Activated CD4-positive, alpha-beta T cell treated with anti-CD3 and anti-CD28 coated beads, Interleukin-2, amount 50 U/mL, for 4 hours (primary cell): ENCODE measurements at regions not wholly inside any gene's neighbourhood (a gene's known extent, or its start where the extent isn't known, plus 50 kb on each side); places are given as distances from the start of the nearest gene placed in this dataset.

Experiments used
- DNase-seq, 2 experiments: peaks; one replicate each; pipeline ENCODE4 v3.0.0-alpha.2; 2020

DNA sequence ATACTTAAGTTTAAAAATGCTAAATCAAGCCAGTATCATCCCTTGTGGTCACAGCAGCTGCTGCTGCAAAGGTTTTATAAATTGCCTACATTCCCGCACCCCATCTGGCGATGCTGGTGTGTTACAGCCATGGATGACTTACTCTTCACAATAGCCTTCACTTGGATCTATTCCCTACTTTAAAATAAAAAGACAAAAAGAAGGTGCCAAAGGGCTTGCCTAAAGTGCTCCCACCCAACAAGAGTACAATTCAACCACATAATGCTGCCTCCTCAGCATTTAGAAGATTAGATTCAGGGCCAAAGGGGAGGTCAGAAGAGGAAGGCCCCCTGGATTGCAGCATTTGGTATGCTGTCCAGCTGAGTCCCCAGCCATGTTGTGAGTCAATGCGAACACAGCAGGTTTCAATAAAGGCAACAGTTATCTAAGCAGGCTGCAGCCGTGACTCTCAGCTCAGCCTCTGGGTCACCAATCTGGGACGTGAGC is 176.1 kb downstream of the DAD1 start:
- no peak for DNase-seq

DNA sequence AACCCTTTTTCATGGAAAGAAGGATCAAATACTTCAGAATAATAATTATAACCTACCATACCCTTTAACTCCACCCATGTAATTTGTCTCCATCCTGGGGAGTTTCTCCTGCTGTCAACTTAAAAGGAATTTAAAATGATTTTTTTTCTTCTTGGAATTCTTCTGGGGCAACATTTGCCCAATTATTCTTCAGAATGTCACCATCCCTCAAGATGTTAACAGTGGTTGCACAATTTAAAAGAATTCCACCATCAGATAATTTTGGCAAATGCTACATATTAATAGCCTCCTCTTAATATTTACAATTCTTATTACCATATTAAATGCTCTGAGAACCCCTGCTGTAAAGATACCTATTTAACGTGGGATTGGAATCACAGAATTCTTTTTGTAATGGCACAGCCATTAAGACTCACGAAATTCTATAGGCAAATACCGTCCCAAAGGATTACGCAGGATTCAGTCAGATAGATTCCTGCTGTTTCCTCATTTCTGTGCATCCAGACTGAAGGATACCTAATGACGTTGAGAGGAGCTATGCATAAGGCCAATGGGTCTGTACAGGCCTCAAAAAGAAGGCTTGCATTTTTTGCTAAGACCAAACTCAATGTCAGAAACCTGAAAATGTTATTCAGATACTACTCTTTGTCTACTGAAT is 177.5 kb downstream of the DAD1 start:
- DNase-seq: no peak

DNA sequence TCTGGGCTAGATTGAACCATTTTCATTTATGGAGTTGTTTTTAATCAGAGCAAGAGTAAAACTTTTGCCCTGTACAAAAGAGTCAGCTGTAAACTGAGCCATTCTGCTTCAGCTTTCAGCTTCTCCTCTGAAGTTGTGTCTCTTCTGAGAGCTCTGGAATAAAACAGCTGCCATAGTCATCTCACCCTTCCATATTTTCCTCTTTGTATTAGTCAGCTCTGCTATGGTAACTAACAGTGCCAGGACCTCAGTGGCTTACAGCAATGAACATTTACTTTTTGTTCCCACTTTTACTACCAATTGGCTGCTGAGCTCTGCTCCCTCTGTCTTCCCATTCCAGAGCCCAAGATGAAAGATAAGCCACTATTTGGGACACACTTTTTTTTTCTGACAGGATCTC is 178.5 kb downstream of the DAD1 start:
- DNase-seq: no peak

DNA sequence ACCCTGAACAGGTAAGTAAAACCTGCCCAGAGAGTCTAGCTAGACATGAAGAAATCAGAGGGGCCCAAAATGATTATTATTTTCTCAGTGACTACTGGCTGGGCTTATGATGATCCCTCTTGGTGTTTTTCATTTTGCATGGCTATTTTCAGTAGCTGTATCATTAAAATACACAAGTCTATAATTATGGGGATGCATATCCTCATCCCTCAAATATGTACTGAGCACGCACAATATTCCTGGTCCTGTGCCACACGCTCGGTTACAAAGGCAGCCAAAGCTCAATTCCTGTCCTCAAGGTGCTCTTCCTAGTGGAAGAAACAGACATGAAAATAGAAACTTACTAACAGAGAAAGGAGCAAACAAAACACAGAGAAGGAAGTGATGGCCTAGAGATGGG is 180.0 kb downstream of the DAD1 start:
- DNase-seq: no peak

DNA sequence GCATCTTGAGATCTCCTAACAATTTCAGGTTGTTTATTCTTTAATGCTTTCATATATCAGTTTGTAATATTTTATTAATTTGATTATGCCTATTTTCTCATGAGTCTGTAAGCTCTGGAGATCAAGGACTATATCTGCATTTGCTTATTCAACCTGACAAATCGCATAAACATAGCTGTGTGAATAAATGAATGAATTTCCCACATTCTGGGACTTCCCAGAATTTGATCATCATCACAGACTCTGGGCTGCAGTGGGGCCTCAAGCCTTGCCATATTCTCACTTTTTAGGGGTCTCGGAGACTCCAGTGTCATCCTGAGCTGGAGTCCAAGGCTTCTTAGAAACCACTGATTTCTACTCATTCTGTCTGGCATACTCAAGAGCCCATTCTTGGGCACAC is 180.5 kb downstream of the DAD1 start:
- no peak for DNase-seq

DNA sequence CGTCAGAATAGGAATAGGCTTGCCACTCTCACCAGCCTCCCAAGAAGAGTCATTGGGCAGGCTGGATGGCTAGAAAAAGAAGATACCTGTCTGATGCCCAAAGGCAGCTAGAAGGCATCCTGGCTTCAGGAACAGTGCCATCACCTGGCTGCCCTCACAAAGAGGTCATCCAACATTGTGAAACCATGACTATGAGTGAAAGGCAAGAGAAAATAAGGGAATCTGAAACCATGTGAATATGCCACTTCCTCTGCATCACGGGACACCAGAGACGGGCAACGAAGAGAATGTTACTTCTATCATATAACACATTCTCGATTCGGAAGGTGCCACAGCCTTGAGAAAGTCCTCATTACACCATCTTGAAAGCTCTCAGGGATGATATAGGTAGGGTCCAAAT is 182.0 kb downstream of the DAD1 start:
- no peak for DNase-seq

DNA sequence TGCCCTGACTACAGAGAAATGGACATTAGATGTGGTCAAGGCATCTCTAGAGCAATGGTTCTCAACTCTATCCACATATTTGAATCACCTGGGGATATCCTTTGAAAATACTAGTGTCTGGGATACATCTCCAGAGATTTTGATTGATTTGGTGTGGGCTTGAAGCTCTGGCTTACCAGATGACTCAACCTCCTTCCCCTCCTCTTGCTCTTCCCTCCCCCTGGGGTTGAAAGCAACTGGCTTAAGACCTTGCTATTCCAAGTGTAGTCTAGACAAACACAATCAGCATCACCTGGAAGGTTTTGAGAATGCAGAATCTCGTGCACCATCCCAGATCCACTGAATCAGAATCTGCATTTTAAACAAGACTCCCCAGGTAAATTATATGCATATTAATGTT is 183.8 kb downstream of the DAD1 start:
- no peak for DNase-seq

DNA sequence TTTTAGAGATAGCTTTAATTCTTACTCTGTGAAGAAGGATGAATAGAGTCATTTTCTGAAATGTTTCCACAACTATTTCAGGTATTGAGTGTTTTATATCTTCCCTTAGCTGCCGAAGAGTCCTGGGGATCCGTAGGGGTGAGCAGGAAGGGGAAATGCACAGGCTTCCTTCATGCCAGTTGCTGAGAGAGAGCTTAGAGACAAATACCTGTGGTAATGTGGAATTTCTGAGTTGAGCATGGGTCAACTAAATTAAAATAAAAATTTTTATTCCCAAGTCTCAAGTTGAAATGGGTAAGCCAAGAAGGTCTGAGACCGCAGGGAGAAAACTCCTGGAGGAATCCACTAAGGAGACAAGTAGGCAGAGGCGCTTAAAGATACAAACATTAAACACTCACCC is 185.7 kb downstream of the DAD1 start:
- DNase-seq: no peak

DNA sequence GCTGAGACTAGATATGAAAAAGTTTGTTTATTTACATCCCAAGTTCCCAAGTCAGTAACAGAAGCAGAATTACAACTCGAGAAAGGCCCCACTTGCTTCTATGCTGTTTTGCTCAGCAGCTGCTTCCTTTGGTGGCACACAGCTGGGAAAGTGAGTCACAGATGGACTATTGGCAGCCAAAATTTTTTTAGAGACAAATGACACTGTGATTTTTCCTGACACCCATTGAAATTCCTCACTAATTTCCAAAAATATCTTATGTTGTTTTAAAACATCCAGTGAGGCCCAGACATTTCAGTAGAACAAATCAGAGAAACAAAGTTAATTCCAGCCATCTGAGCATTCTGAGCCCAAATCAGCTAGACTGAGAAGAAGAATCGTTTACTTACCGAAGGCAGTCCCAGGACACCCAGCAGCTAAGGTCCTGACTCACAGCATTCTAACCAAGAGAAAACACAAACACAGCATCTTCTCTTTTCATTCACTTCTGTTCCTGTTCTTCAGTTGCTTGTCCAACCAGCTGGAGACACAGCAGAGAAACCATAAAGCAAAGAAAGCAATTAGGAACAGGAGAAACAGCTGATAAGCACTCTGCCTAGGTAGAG is 188.3 kb downstream of the DAD1 start:
- DNase-seq: no peak

DNA sequence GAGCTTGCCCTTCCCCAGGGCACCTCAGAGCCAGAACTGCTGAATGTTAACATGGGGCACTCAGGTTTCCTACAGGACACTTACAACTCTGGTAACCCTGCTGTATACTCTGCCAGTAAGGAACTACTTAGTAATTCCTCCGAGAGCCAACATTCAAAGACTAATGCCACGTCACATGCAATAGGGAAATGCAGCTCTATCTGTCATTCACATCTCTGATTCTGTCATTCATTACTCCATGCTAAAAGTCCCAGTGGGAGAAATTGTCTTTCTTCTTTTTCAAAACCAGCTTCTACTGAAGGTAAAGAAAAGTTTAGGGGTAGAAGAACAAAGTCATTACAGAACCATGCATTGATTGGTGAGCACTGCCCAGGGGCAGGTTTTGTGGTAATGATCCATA is 189.2 kb downstream of the DAD1 start:
- no peak for DNase-seq

DNA sequence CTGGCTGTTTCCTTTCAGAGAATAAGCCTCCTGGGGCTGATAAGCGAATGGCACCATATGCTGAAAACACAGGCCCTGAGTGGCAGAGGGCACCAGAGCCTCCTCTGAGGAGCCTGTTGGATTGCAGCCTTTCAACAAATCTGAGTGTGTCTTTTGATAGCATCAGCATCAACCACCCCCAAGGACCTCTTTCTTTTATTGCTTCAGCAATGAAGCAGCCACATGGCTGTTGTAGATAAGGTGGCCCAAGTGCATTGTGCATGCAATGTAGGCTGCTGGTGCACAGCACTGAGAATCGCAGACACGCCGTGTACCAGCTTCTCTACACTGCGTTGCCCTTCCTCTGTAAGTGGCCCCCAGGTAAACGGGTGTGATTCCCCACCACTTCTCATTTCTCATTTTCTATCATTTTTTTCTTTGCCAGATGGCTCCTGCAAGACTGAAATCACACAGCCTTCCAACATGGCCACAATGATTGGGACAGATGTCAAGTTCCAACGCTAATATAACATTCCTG is 191.7 kb downstream of the DAD1 start:
- DNase-seq: no peak

DNA sequence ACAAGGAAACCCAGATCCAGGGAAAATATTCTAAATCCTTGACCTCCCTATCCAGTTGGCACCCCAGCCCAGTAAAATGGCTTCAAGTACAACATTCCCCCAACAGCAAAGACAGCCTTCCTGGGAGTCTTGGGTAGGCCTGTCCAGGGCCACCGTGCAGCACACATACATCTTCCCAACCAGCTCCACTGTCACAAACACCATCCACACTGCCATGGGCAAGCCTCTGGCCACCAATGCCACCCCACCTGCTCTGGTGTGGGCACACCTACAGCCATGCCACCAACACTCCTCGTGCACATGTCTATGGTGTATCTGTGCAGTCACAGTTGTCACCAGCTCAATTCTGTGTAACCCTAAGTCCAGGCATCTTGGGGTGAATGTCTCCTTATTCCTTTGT is 193.2 kb downstream of the DAD1 start:
- DNase-seq: no peak

DNA sequence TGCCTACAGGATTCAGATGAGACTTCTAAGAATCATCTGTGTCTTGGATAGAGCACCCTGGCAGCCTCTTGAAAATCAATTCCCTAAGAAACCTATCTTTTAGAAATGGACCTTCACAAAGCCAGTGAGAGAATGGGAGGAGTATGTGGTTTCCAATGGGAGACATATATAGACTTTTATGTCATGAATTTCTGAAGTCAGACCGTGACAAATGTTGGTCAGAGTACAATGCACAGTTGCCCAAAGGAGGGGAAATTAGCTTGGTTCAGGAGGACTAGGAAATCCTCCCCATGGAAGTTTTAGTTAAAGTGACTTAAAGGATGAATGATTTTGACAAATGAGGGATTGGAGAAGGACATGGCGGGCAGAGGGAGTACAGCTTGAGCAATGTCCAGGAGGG is 194.4 kb downstream of the DAD1 start:
- DNase-seq: no peak

DNA sequence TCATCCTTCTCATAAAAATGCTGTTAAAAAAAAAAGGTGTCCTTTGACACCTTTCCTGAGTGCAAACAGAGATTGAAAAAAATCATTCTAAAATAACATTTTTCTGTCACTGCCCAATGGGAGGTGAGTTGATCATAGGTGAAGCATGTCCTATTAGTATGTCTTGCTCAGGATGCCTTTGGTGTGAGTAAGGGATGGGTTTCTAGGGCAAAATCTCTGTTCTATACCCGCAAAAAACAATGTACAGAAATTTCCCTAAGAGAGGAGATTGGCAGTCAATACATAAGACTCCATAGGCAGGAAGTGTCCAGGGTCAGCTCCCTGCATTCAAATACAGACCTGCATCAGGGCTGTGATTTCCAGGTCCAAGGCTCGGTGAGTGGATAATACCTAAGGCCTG is 195.2 kb downstream of the DAD1 start:
- DNase-seq: no peak

DNA sequence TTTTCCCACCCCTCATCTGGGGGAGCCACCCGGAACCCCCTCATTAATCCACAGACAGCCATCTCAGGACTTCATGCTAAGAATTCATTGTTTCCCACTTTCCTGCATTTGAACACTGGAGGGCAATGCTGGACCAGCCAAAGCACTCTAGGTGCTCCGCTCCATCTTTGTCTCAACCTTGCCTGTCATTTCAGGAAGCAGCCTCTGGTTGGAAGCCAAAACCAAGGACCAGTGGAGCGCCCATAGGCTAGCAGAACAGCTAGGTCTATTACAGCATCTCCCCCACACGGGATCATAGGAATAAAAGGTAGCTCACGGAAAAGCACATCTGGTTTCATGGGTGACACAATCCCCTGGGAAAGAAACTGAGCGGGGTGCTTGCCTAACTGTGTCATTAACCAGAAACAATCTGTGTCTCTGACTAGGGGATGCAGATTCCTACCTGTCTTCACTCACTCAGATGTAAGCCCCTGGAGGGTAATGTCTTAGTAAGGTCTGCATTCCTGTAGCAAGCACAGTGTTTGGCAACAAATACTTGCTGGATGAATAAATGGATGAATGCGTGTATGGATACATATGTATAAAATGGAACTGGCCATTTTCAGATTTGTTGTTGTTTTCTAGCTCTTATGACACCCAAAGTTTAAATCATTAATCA is 197.0 kb downstream of the DAD1 start:
- no peak for DNase-seq

DNA sequence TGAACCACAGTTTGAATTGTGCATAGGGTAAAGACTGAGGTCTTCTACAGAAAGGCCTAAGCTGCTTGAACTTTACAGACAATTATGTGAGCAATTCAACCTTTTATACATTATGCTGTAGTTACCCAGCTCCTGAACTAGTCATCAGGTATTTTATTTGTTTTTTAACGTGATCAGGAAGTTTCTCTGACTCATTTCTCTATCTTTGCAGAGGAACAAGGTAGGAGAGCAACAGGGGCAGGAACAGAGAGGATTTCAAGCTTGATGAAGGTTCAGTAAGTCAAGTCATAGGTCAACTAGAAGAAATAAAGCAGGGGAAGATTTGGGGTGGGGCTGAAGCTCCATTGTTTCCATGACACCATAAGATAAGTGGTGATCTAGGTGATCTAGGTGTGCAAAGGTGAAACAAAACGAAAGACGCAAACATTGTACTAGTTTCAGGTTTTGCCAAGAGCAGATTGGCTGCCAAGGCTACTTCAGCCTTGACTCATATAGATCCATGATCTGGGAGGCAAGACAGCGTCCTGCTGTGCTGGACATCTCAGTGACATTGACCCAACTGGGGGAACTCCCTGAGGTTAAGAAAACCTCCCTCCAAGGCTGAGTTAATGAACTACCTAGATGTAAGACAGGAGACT is 198.1 kb downstream of the DAD1 start:
- no peak for DNase-seq

DNA sequence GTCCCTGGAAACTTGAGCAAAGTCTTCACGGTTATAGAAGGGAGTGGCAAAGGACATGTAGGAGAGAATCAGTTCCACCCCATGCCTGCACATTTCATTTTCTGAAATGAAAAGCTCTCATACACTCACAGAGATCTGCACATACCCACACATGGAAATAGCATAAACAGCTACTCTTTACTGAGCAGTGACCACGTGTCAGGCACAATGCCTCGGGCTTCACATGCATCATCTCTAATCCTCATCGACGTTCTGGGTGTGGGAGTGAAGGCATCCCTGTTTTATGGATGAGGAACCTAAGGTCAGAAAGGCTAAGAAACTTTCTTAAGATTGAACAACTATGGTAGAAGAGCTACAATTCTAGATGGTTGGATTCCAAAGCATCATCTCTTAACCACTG is 198.8 kb downstream of the DAD1 start:
- no peak for DNase-seq

DNA sequence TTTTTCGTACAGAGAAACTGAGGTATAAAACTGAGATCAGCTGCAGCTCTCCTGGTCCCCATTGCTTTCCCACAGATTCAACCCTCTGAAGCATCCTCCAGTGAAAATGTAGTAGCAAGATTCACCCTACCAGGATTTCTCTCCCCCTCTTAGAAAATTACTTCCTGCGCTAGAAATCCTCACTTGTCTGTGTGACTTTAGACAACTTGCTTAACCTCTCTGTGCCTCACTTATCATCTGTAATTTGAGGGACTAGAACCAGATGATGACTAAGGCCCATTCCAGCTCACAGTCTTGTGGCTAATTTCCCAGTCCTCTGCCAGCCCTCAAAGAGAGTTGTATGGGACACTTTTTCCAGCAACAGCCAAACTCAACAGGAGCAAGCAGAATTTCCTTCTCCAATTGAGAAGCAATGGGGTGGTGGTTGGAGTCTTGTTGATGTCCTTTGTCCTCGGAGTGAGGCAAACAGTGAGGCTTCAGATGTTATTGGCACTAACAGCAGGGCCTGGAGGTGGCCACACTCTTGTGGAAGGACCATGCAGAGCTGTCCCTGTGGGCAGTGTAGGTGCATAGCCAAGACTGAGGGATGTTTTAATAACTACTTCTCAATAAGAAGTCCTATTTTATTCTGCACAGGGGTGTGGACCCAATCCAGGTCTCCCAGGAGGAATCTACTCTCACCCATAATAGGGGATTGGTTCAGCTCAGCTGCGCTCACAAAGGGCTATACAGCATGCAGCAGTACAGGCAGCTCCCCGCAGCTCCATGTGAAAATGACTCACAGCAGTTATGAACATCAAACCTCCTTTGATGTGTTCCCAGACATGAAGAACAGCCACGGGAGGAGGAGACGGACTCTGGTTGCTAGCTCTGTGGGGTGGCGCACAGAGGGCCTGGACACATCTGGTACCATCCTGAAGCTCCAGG is 200.1 kb downstream of the DAD1 start:
- no peak for DNase-seq

DNA sequence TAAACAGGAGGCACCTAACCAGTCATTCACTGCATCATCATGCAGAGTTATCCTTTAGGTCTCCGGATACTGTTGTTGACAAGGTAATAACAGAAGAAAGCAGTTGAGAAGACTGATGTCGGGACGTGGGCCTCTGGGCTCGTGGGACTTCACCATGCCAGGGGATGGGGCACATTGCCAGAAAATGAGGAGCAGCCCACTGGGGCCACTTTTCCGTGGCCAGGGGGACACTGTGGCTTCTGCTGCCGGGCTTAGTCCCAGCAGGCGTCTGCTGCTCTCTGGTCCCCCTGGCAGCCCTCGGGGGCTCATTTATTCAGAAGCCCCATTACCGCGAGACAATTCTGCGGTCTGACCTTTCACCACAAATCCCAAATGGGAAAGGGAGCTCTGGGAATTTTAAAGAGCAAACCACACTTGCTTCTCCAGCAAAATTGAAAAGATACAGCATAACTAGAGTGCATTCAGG is 201.2 kb downstream of the DAD1 start:
- no peak for DNase-seq

DNA sequence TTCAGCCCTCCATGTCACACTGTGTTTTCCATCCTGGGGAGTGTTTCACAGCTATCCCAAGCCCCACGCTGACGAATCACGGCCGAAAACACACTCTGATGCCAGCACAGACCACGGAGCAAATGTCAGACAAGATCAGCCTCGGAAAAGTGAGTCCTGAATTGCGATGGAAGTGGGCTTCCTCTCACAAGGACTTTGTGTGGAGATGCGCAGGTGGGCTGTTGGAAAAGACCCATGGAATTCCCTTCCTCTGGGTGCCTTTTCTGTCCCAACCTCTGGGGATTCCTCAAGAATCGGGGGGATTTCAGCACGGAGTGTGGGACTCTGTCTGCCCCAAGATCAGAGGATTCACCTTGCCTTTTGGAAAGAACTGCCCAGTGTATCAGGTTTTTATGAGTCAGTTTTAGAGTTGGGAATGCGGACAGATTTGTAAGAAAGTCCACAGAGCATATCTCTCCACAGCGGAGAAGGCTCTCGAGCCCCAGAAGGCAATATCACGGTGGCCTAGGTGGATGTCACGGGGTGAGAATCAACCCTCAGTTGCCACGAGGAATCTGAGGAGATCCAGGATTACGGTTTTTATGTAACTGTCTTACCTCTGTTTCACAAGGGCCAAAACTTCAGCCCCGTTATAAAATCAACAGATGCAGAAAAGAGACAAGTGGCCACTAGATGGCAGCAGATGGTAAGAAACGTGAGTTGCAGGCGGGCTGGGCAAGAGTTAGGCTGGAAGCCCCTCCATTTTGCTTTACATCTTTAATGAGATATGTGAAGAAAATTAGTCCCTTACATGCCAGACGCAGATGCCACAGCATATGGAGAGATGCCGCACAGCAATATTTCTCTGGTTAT is 201.9 kb downstream of the DAD1 start:
- no peak for DNase-seq

DNA sequence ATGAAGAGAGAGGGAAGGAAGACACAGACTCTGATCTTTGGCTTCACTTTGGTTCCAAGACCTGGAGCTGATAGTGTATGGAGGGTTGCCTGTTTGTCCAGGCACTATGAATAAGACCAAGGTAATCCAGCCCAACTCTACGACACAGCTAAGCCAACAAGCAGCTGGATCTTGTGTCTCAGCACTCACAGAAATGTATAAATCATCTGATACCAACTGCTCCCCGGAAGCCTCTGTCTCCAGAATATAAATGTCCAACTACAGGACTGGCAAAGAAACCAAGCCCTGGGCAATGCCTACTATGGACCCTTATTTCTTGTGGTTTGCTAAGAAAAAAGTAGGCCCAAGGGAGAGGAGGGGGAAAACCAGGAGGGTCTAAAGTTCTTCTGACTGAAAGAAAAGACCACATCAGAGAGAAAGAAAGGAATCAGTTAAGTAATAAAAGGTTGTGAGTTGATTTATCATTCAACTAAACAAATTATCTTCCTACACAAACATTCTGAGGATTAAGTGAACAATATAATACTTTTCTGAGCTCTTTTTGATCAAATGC is 204.0 kb downstream of the DAD1 start:
- DNase-seq: no peak
